ENCODE measurements at regions not wholly inside any gene's neighbourhood (a gene's known extent, or its start where the extent isn't known, plus 50 kb on each side); places are given as distances from the start of the nearest gene placed in this dataset.

GRCh38 chr5:163890261-163890660, 384.8 kb downstream of the MAT2B start:
- Histone ChIP-seq H3K9me3 (replicated peaks; ENCODE audit: control insufficient read depth, insufficient read depth, low read length) (no peaks in the 10 kb centered on the region), H3K27me3 (ENCODE audit: control insufficient read depth in 2 of 2, insufficient read depth in 2 of 2, low read length in 2 of 2) (no peaks in the 10 kb centered on the region), H3K36me3 (ENCODE audit: control insufficient read depth in 2 of 2, extremely low read depth in 1 of 2, insufficient read depth in 2 of 2, low read length in 2 of 2) (no peaks in the 10 kb centered on the region), H3K79me2 (ENCODE audit: control insufficient read depth, insufficient read depth, low read length) (no peaks in the 10 kb centered on the region), H3K4me2 (ENCODE audit: insufficient read depth, low read length) (no peak overlapping the region), H3K9ac (replicated peaks; ENCODE audit: extremely low read depth, insufficient read depth, low read length) (no peak overlapping the region), H4K20me1 (replicated peaks; ENCODE audit: control insufficient read depth, extremely low read depth, insufficient read depth, low read length) (no peaks in the 10 kb centered on the region), H3K27ac (ENCODE audit: insufficient read depth, low read depth, low read length) (no peak overlapping the region), H3K9me1 (replicated peaks; ENCODE audit: control insufficient read depth, extremely low read depth, insufficient read depth, low read length) (no peaks in the 10 kb centered on the region), H3K4me3 (replicated peaks in 1 of 3; ENCODE audit: insufficient read depth in 1 of 3, low read depth in 1 of 3, low read length in 3 of 3) (no peak overlapping the region), H3K4me1 (ENCODE audit: control insufficient read depth, extremely low read depth, insufficient read depth, low read length) (peaks cover 14% of the 10 kb centered on the region), H2AFZ (ENCODE audit: low read depth, low read length) (no peak overlapping the region)
- ChIA-PET POLR2A (no interaction called here), CTCF (no interaction called here)
- BruUV-seq (replicated peaks), result no TSS peak
- DNase-seq (ENCODE audit: low read depth, low spot score) (no peak), FAIRE-seq (no peak)
- TF ChIP-seq JUN (IDR thresholded peaks at IDR 0.05; ENCODE audit: borderline replicate concordance, insufficient read depth, insufficient read length, low read depth) (no peak), GATA2 (IDR thresholded peaks at IDR 0.05; ENCODE audit: insufficient read depth, insufficient read length, low read depth, low read length) (no peak), POLR2AphosphoS5 (IDR thresholded peaks at IDR 0.05; ENCODE audit: insufficient read depth, low read depth, low read length) (no peak), EZH2 (IDR thresholded peaks at IDR 0.05; ENCODE audit: borderline replicate concordance, low read depth, low read length, severe bottlenecking) (no peak), MAX (IDR thresholded peaks at IDR 0.05; ENCODE audit: insufficient read depth, insufficient read length) (no peak), MYC (IDR thresholded peaks at IDR 0.05; ENCODE audit: low read depth, low read length) (no peak), FOS (IDR thresholded peaks at IDR 0.05; ENCODE audit: borderline replicate concordance, insufficient read depth, low read length) (no peak), POLR2A (IDR thresholded peaks at IDR 0.05; ENCODE audit: low read depth, low read length) (no peak), CTCF (IDR thresholded peaks at IDR 0.05; ENCODE audit: extremely low read depth in 1 of 2, insufficient read depth in 1 of 2, low read depth in 1 of 2, low read length in 2 of 2) (no peak)
- dilution Hi-C loops (cut with MboI; ENCODE audit: extremely low pct_ligation_motif_present, low sequenced_read_pairs) (no loop called here), intact Hi-C loops (cut with micrococcal nuclease) (no loop called here)

Measured in endothelial cell of umbilical vein (primary cell).